ENCODE measurements at regions not wholly inside any gene's neighbourhood (a gene's known extent, or its start where the extent isn't known, plus 50 kb on each side); places are given as distances from the start of the nearest gene placed in this dataset.
"Not testable (repeated sequence)": the region's sequence is repeated elsewhere in the genome, so short reads cannot be mapped to it uniquely, and the experiment has no call there.

DNA sequence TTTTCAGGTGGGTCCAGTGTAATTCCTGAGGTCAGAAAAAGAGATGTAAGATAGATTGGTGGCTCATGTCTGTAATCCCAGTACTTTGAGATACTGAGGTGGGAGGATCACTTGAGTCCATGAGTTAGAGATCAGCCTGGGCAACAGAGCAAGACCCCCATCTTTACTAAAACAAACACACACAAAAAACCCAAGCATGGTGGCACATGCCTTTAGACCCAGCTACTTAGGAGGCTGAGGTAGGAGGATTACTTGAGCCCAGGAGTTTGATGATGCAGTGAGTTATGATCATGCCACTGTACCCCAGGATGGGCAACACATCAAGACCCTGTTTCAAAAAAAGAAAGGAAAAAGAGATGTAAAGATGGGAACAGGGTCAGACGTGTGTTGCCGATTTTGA, 857.4 kb upstream of the NDST4 start:
- no peak overlapping the region for H3K4me2 ChIP-seq (ENCODE audit: low read length)
- H3K4me1 ChIP-seq (ENCODE audit: control insufficient read depth, insufficient read depth, low read length): no peaks in the 10 kb centered on the region
- H3K9me3 ChIP-seq (replicated peaks; ENCODE audit: low read length): no peaks in the 10 kb centered on the region
- H3K4me3 ChIP-seq (ENCODE audit: low read length): no peak overlapping the region
- H3K27me3 ChIP-seq (ENCODE audit: control insufficient read depth, insufficient read depth, low read length): no peaks in the 10 kb centered on the region
- no peaks in the 10 kb centered on the region for H3K36me3 ChIP-seq (ENCODE audit: insufficient read depth, low read length)
- no peak overlapping the region for H3K9ac ChIP-seq (ENCODE audit: low read depth, low read length)

DNA sequence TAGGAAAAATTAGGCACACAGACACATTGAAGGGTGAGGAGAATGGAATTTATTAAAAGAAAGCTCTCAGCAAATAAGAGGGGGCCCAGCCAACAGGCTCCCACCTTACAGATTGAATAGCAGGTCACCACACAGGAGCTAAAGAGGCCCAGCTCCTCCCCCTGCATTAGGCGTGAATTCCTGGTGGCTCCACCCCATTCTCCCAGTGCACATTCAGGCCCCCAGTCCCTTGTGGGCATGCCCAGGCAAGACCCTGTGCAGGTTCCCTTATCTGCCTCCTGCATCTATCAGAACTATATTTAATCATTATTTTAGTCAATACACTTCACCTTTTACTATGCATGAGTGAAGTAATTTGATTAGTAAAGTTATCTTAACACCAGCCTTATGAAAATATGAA, 856.3 kb upstream of the NDST4 start:
- Histone ChIP-seq H3K9ac (ENCODE audit: low read depth, low read length) (no peak overlapping the region), H3K4me3 (ENCODE audit: low read length) (no peak overlapping the region), H3K9me3 (replicated peaks; ENCODE audit: low read length) (no peaks in the 10 kb centered on the region), H3K36me3 (ENCODE audit: insufficient read depth, low read length) (no peaks in the 10 kb centered on the region), H3K27me3 (ENCODE audit: control insufficient read depth, insufficient read depth, low read length) (no peaks in the 10 kb centered on the region), H3K4me2 (ENCODE audit: low read length) (no peak overlapping the region), H3K4me1 (ENCODE audit: control insufficient read depth, insufficient read depth, low read length) (no peaks in the 10 kb centered on the region)

DNA sequence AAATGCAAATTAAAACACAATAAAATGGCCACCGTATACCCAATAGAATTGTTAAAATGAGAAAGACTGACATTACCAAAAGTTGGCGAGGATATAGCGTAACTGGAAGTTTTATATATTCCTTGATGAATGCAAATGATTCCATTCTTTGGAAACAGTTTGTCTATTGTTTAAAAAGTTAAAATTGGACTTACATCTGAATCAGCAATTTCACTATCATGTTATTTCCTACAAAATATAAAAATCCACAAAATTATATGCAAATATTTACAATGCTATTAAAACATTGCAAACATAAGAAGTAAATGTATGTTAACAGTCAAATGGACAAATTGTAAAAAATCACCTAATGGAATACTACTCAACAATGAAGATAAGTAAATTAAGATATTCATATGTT, 852.2 kb upstream of the NDST4 start:
- Histone ChIP-seq H3K4me2 (ENCODE audit: low read length) (no peak overlapping the region), H3K4me1 (ENCODE audit: control insufficient read depth, insufficient read depth, low read length) (no peaks in the 10 kb centered on the region), H3K4me3 (ENCODE audit: low read length) (no peak overlapping the region)

DNA sequence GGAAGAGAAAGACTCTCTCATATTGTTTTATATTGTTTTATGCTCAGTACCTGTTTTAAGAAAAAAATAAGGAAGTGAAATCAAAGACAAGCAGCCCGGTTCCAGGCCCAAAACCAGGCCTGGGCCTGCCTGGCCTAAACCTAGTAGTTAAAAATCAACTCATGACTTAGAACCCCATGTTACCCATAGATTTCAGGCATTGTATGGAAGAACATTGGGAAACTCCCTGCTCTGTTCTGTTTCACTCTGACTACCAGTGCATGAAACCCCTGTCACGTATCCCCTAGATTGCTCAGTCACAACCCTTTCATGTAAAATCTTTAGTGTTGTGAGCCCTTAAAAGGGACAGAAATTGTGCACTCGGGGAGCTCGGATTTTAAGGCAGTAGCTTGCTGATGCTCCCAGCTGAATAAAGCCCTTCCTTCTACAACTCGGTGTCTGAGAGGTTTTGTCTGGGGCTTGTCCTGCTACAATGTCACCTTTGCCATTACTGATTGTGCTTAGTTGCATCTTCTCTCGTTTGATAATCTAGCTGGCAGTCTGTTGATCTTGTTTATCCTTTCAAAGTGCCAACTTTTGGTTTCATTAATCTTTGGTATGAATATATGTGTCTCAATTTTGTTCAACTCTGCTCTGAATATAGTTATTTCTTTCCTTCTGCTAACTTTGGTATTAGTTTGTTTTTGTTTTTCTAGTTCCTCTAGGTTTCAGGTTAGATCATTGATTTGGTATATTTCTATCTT, 842.8 kb upstream of the NDST4 start:
- H3K4me3 ChIP-seq (ENCODE audit: low read length); H3K27me3 ChIP-seq (ENCODE audit: control insufficient read depth, insufficient read depth, low read length); H3K36me3 ChIP-seq (ENCODE audit: insufficient read depth, low read length); H3K4me2 ChIP-seq (ENCODE audit: low read length); H3K9ac ChIP-seq (ENCODE audit: low read depth, low read length); H3K4me1 ChIP-seq (ENCODE audit: control insufficient read depth, insufficient read depth, low read length); H3K9me3 ChIP-seq (replicated peaks; ENCODE audit: low read length): not testable (repeated sequence)

More for the DNA sequence above, 852.2 kb upstream of the NDST4 start:
- Histone ChIP-seq H3K27me3 (ENCODE audit: control insufficient read depth, insufficient read depth, low read length) (no peaks in the 10 kb centered on the region), H3K9me3 (replicated peaks; ENCODE audit: low read length) (no peaks in the 10 kb centered on the region), H3K36me3 (ENCODE audit: insufficient read depth, low read length) (no peaks in the 10 kb centered on the region), H3K9ac (ENCODE audit: low read depth, low read length) (no peak overlapping the region)

DNA sequence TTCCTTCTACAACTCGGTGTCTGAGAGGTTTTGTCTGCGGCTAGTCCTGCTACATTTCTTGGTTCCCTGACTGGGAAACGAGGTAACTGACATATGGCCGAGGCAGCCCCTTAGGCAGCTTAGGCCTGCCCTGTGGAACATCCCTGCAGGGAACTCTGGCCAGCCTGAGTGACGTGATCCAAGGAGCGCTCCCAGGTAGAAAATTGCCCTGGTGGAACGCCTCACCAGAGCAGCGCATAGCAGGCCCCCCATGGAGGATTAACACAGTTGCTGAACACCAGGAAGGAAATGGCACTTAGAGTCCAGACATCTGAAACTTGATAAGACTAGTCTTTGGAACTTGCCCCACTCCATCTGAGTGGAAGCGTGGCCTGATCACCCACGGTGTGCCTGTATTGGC, 837.4 kb upstream of the NDST4 start:
- Histone ChIP-seq H3K4me3 (ENCODE audit: low read length) (no peak overlapping the region), H3K4me1 (ENCODE audit: control insufficient read depth, insufficient read depth, low read length) (no peaks in the 10 kb centered on the region), H3K4me2 (ENCODE audit: low read length) (no peak overlapping the region), H3K9me3 (replicated peaks; ENCODE audit: low read length) (no peaks in the 10 kb centered on the region), H3K36me3 (ENCODE audit: insufficient read depth, low read length) (no peaks in the 10 kb centered on the region), H3K9ac (ENCODE audit: low read depth, low read length) (no peak overlapping the region), H3K27me3 (ENCODE audit: control insufficient read depth, insufficient read depth, low read length) (no peaks in the 10 kb centered on the region)

DNA sequence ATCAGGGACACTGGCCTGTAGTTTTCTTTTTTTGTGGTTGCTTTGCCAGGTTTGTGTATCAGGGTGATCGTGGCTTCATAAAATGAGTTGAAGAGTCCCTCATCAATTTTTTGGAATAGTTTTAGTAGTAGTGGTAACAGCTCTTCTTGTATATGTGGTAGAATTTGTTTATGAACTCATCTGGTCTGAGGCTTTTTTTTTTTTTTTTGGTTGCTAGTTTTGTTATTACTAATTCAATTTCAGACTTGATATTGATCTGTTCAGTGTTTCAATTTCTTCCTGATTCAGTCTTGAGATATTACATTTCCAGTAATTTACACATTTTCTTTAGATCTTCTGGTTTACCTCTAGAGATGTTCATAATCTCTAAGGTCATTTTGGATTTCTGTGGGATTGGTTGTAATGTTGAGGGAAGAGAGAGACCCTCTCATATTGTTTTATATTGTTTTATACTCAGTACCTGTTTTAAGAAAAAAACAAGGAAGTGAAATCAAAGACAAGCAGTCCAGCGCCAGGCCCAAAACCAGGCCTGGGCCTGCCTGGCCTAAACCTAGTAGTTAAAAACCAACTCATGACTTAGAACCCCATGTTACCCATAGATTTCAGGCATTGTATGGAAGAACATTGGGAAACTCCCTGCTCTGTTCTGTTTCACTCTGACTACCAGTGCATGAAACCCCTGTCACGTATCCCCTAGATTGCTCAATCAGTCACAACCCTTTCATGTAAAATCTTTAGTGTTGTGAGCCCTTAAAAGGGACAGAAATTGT, 836.7 kb upstream of the NDST4 start:
- H3K9ac ChIP-seq (ENCODE audit: low read depth, low read length); H3K4me1 ChIP-seq (ENCODE audit: control insufficient read depth, insufficient read depth, low read length); H3K27me3 ChIP-seq (ENCODE audit: control insufficient read depth, insufficient read depth, low read length); H3K9me3 ChIP-seq (replicated peaks; ENCODE audit: low read length); H3K4me3 ChIP-seq (ENCODE audit: low read length); H3K4me2 ChIP-seq (ENCODE audit: low read length); H3K36me3 ChIP-seq (ENCODE audit: insufficient read depth, low read length): not testable (repeated sequence)

DNA sequence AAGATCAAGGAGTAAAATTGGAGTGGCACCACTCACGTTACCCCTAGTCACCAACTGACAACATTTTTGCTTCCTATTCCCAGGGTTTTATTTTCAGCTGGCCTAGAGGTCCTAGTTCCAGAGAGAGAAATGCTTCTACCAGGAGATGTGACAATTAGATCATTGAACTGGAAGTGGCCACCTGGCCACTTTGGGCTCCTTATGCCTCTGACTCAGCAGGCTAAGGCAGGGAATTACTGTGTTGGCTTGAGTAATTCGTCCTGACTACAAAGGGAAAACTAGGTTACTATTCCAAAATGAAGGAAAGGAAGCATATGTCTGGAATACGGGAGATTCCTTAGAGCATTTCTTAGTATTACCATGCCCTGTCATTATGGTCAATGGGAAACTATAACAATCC, 831.6 kb upstream of the NDST4 start:
- Histone ChIP-seq H3K36me3 (ENCODE audit: insufficient read depth, low read length) (no peaks in the 10 kb centered on the region), H3K4me3 (ENCODE audit: low read length) (no peak overlapping the region), H3K9ac (ENCODE audit: low read depth, low read length) (no peak overlapping the region), H3K4me1 (ENCODE audit: control insufficient read depth, insufficient read depth, low read length) (no peaks in the 10 kb centered on the region), H3K4me2 (ENCODE audit: low read length) (no peak overlapping the region), H3K9me3 (replicated peaks; ENCODE audit: low read length) (no peaks in the 10 kb centered on the region), H3K27me3 (ENCODE audit: control insufficient read depth, insufficient read depth, low read length) (no peaks in the 10 kb centered on the region)

DNA sequence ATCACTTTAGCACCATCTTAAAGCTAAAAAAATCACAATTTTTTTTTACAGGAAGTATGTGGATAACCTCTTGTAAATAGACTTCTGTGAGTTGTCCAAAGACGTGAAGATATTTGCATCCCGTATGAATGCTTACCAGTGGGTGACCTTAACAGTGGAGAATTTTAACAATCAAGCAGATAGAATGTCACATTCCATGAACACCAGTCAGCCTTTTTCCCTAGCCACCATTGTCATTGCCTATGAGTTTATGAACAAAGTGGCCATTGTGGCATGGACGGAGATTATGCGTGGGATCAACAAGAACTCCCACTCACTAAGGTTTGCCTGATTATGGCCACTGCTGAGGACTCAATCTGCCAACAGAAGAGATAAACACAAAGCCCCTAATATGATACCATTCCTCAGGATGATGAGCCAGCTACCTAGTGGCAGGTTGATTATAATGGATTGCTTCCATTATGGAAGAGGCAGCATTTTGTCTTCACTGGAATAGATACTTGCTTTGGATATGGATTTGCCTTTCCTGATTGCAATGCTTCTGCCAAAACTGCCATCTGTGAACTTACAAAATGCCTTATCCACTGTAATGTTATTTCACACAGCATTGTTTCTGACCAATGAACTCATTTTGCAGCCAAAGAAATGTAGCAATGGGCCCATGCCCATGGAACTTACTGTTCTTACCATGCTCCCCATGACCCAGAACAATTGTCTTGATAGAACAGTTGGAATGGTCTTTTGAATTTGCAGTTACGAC, 830.9 kb upstream of the NDST4 start:
- Histone ChIP-seq H3K9me3 (replicated peaks; ENCODE audit: low read length) (no peaks in the 10 kb centered on the region), H3K4me2 (ENCODE audit: low read length) (no peak overlapping the region), H3K4me3 (ENCODE audit: low read length) (no peak overlapping the region), H3K4me1 (ENCODE audit: control insufficient read depth, insufficient read depth, low read length) (no peaks in the 10 kb centered on the region), H3K36me3 (ENCODE audit: insufficient read depth, low read length) (no peaks in the 10 kb centered on the region), H3K9ac (ENCODE audit: low read depth, low read length) (no peak overlapping the region), H3K27me3 (ENCODE audit: control insufficient read depth, insufficient read depth, low read length) (no peaks in the 10 kb centered on the region)

DNA sequence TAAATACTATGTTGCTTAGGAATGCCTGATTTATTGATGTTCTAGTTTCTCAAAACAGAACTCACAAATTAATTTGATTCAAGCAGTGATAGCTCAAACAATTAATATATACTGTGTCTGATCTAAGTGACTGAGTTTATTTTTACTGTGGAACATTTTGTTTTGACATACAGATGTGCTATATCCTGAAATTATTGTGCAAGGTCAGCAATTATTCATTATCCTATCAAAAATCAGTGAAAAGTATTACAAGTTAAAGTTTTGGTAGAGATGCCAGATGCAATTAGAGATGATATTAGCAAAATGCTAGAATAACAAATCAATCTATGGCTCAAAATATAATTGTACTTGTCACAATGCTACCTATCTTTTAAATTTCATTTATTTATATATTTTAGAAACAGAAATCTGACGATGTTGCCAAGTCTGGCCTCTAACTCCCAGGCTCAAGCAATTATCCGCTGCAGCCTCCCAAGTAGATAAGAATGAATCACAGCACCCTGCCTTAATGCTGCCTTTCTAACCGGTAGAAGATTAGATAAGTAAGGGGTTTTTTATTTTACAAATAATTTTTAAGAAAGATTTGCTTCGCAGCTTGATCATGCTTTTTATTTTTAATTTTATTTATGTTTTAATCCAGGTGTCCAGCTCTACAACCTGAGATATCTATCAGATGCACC, 825.5 kb upstream of the NDST4 start:
- Histone ChIP-seq H3K9me3 (replicated peaks; ENCODE audit: low read length) (no peaks in the 10 kb centered on the region), H3K36me3 (ENCODE audit: insufficient read depth, low read length) (no peaks in the 10 kb centered on the region), H3K4me3 (ENCODE audit: low read length) (no peak overlapping the region), H3K9ac (ENCODE audit: low read depth, low read length) (no peak overlapping the region), H3K4me2 (ENCODE audit: low read length) (no peak overlapping the region), H3K27me3 (ENCODE audit: control insufficient read depth, insufficient read depth, low read length) (no peaks in the 10 kb centered on the region), H3K4me1 (ENCODE audit: control insufficient read depth, insufficient read depth, low read length) (no peaks in the 10 kb centered on the region)

DNA sequence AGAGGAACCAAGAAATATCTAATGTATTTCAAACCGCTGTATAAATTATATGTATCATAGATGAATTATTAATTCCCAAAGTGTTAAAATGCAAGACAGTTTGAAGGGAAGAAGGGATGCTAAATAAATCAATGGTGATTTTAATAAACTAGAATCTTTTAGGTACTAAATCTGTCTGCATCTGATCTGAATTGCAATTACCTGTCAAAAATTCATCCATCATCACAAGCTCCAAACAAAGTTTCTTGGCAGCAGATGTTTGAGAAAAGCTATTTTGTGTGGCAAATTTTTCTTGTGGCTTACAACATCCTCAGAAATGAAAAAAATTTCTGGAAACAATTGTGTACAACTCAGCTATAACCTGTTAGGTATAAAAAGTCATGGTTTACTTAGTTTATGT, 816.0 kb upstream of the NDST4 start:
- Histone ChIP-seq H3K36me3 (ENCODE audit: insufficient read depth, low read length) (no peaks in the 10 kb centered on the region), H3K27me3 (ENCODE audit: control insufficient read depth, insufficient read depth, low read length) (no peaks in the 10 kb centered on the region), H3K9me3 (replicated peaks; ENCODE audit: low read length) (no peaks in the 10 kb centered on the region), H3K9ac (ENCODE audit: low read depth, low read length) (no peak overlapping the region), H3K4me2 (ENCODE audit: low read length) (no peak overlapping the region), H3K4me1 (ENCODE audit: control insufficient read depth, insufficient read depth, low read length) (no peaks in the 10 kb centered on the region), H3K4me3 (ENCODE audit: low read length) (no peak overlapping the region)

DNA sequence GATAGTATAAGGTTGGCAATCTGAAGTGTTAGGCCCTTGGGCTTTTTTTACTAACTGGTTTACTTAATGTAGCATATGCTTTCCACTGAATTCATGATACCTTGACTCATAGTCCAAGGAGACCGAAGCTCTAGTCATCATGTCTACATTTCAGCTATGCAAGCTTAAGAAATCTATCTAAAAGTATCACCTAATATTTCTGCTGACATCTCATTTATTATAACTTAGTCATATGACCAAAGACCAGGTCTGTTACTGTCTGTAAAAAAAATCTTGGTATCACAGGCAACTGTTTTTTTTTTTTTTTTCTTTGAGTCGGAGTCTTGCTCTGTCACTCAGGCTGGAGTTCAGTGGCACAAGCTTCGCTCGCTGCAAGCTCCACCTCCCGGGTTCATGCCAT, 814.0 kb upstream of the NDST4 start:
- Histone ChIP-seq H3K4me2 (ENCODE audit: low read length) (no peak overlapping the region), H3K4me1 (ENCODE audit: control insufficient read depth, insufficient read depth, low read length) (no peaks in the 10 kb centered on the region), H3K9me3 (replicated peaks; ENCODE audit: low read length) (no peaks in the 10 kb centered on the region), H3K27me3 (ENCODE audit: control insufficient read depth, insufficient read depth, low read length) (no peaks in the 10 kb centered on the region), H3K36me3 (ENCODE audit: insufficient read depth, low read length) (no peaks in the 10 kb centered on the region), H3K9ac (ENCODE audit: low read depth, low read length) (no peak overlapping the region), H3K4me3 (ENCODE audit: low read length) (no peak overlapping the region)

All from skeletal muscle satellite cell (primary cell).